ENCODE measurements at regions not wholly inside any gene's neighbourhood (a gene's known extent, or its start where the extent isn't known, plus 50 kb on each side); places are given as distances from the start of the nearest gene placed in this dataset.
"Not testable (repeated sequence)": the region's sequence is repeated elsewhere in the genome, so short reads cannot be mapped to it uniquely, and the experiment has no call there.

DNA sequence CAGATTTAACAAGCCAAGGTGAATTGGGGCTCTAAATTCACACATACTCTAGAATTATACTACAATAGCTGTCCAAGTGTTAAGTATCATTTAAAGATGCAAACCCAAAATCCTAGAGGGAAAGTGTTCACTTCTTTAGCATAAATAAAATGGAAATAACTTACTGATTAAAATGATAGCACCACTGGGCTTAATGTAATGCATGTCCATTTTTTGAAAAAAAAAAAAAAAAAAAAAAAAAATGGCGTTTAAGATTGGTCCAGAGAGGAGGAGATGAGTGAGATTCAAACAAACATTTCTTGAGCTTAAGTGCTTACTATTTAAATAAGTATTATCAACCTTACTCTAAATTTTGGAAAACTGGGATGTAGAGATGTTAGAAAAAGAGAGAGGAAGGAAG, 251.5 kb upstream of the CWC22 start:
- DNase-seq = no peak

DNA sequence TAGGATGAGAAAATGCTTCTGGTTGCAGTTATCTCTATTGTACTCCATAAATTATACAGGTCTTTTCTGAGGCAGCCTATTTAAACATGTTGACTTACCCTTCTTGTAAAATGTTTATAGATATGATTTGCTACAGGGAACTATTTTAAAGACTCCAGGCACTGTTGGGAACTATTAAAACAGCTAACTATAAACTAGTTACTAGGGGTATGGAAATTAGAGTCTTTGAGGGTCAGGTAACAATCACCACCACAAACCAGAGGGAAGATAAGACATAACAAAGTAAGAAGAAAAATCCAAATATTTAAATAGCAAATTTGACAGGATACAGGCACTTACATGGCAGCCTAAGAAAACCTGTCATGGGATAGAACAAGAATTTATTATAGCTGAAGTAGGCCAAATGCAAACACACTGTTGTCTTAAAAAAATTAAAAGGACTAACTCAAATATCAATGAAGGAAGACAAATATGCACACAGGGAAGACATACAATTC, 251.0 kb upstream of the CWC22 start:
- no peak for DNase-seq

DNA sequence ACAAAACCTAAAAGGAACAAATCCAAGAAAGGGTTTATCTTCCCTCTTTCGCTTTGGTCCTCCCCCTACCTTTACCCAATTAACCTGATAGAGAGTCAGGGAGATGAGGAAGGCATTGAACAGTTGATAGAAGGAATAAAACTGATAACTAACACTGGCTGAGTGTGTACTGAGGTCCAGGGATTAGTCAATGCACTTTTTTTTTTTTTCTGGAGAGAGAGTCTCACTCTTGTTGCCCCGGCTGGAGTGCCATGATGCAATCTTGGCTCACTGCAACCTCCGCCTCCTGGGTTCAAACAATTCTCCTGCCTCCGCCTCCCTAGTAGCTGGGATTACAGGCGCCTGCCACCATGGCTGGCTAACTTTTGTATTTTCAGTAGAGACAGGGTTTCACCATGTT, 250.2 kb upstream of the CWC22 start:
- no peak for DNase-seq

DNA sequence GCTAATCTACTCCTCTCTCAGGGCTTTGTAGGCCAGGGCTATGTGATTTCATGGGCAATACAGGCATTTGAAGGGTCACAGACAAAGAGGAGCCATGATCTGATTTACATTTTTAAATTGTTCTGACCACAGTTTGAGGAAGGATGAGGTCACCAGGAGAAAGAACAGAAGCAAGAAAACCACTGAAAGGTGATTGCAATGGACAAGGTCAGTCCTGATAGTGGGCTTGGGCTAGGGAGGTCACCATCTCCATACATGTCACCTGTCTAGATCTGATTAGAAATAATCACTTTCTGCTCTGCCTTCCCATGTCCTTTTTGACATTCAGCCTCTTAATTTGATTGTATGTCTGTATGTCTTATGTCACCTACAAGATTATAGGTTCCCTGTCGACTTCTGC, 248.9 kb upstream of the CWC22 start:
- DNase-seq = no peak

DNA sequence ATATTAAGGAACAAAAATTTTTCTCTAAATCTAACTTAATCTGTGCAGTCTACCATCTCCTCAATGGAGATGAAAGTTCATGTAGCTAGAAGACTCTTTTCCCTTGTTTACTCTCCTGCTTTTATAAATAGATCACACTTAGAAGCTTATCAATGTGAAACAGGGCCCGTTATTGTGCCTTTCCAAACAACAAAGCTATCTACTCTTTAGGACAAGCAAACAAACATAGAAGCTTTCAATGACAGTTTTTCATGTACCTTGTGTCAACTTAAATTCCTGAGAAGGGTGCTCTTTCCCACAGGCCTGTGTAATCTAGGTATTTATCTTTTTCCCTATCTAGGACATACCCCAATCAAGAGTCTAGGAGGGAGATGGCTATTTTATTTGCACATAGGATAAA, 247.8 kb upstream of the CWC22 start:
- DNase-seq = no peak

DNA sequence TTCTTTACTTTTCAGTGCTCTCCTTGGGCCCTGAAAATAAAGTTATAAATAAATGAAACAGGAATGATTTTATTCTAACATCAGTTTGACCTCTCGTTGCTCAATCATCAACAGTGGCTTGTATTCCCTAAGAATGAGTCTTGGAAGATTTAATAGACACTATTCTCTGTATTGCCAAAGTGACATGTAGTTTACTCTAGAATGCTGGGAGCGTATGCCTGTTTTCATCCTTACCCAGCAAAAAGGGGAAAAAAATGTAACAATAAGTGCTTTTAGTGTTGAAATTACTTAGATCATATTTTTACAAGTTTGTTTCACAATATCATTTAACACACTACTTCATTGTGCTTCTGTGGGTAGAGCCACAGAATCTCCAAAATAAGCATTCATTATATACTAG, 240.6 kb upstream of the CWC22 start:
- DNase-seq = no peak

DNA sequence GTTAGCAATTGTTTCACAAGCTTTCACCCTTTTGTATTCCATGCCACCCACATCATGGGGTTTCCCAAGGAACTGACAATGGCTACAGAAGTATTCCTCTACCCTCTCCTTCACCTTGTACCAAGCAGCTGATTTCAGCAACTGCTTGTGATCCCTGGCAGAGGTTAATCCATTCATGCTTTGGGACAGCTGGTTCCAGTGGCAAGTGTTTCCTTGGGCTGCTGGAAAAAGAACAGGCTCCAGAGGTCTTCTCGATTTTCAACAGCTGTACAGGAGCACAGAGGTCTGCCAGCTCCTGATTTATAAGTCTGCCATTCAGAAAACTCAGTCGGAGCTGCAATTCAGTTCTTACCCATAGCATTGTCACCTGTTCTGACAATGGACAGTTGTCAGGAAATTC, 239.2 kb upstream of the CWC22 start:
- no peak for DNase-seq

DNA sequence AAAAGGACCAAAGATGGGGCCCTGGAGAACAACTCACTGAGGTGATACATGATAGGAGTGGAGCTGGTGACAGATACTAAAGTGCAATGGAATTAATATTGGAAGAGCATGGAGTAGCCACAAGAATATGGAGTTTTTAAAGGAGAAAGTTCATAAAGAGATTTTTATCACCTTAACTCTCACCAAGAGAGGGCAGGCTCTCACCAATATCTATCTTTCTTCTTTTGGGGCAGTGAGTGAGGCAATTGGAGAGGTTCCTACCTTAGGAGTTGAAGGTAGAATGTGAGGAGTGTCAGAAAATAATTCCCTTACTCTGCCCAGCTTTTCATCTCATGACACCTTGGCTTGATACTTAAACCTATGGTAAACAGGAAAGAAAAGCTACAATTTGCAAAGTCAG, 233.7 kb upstream of the CWC22 start:
- no peak for DNase-seq

DNA sequence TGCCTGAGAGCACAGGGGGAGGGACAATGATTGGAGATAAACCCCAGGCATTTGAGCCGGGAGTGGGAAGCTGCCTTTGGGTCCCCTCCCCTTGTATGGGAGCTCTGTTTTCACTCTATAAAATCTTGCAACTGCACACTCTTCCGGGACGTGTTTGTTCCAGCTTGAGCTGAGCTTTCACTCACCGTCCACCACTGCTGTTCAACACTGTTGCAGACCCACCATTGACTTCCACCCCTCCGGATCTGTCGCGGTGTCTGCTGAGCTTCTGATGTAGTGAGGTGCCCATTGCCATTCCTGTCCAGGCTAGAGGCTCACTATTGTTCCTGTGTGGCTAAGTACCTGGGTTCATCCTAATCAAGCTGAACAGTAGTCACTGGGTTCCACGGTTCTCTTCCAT, 231.6 kb upstream of the CWC22 start:
- DNase-seq = no peak

DNA sequence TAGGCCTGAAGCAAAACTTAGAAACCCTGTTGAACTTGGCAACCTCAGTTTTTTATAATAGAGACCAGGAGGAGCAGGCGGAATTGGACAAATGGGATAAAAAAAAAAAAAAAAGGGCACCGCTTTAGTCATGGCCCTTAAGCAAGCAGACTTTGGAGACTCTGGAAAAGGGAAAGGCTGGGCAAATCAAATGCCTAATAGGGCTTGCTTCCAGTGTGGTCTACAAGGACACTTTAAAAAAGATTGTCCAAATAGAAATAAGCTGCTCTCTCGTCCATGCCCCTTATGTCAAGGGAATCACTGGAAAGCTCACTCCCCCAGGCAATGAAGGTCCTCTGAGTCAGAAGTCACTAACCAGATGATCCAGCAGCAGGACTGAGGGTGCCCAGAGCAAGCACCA, 229.0 kb upstream of the CWC22 start:
- DNase-seq = not testable (repeated sequence)

DNA sequence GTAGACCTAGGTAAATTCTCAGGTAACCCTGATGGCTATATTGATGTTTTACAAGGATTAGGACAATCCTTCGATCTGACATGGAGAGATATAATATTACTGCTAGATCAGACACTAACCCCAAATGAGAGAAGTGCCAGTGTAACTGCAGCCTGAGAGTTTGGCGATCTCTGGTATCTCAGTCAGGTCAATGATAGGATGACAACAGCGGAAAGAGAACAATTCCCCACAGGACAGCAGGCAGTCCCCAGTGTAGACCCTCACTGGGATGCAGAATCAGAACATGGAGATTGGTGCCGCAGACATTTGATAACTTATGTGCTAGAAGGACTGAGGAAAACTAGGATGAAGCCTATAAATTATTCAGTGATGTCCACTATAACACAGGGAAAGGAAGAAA, 228.4 kb upstream of the CWC22 start:
- not testable (repeated sequence) for DNase-seq

DNA sequence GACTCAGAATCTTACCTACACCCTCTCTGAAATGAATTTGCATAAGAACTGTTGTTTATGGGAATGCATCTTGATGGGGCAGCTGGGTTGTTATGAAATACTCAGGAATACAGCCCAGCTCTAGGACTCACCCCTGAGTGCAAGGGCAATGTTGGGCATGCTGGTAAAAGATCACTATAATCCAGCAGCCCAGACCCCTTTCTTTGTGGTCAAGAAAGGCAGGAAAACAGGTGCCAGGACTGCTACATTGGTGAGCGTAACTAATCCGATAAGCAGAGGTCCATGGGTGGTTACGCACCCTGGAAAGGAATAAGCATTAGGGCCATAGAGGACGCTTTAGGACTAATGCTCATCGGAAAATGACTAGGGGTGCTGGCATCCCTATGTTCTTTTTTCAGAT, 227.9 kb upstream of the CWC22 start:
- DNase-seq = not testable (repeated sequence)

DNA sequence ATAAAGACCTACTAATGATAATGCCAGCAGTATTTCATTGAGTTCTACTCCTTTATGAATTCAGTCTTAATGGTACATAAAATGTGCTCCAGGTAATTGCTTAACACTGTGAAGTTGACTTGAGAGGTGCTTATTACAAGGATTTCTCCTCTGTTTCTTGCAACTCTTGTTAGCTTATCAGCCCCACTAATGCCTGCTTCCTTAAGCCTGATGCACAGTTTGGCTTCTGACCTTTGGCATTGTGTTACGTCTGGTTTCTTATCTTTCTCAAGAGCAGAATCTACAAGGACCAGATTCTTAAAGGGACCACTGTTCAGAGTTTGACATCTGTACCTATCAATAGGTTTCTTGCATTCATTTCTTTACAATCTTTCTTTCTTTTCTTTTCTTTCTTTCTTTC, 223.9 kb upstream of the CWC22 start:
- DNase-seq = no peak

DNA sequence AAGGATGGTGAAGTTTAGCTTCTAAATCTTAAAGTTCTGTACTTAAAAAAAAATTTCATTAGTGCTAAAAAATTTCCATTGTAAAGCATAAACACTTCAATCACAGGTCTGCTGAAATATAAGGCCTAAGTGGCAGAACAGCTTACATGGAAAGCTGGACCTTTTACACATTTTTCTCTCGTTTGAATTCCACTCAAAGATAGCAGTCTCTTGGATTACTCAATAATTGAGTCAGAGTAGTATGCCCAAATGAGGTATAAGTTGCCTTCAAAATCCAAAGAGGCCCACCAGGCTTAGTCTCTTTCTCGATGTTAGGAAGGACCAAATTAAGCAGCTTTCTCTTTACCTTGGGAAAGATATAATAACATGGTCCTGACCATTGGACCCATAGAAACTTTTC, 220.4 kb upstream of the CWC22 start:
- DNase-seq = no peak

DNA sequence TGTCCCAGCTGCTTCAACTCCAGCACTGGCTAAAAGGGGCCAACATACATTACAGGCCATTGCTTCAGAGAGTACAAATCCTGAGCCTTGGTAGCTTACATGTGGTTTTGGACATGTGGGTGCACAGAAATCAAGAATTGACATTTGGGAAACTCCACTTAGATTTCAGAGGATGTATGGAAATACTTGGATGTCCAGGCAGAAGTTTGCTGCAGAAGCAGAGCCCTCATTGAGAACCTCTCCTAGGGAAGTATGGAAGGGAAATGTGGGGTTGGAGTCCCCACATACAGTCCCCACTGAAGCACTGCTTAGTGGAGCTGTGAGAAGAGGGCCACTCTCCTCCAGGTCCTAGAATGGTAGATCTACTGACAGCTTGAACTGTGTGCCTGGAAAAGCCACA, 218.0 kb upstream of the CWC22 start:
- DNase-seq = no peak

DNA sequence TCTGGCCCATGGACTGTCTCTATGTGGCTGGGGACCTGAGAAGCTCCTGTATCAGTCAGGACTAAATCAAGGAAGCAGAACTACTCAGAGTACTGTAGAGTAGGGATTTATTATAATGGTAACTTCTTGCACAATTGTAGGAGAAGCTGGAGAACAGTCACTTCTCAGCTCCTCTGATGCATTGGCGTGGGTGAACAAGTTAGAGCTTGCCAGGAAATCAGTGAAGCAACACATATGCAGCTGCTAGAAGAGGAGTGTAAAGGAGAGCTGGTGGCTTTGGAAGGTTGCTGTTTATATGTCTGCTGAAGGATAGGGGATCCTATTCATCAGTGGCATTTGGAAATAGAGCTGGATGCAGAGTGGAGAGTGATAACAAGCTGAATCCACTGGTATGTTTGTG, 215.5 kb upstream of the CWC22 start:
- DNase-seq = no peak

DNA sequence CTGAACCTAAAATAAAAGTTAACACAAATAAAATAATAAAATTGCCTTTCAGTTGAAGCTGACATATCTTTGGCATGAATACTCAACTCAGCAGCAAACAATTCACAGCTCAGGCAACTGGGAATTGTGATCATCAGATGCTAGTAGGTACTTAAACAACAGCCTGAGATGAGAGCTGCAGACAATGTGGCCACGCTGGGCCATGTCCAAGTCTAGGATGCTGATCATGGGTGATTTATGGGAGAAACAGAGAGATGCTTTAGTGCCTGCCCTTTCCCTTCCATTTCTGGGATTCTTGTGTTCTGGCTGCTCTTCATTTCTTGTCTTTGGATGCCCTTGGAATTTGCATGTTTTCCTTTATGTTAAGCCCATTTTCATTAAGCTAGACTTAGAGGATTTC, 212.4 kb upstream of the CWC22 start:
- no peak for DNase-seq

DNA sequence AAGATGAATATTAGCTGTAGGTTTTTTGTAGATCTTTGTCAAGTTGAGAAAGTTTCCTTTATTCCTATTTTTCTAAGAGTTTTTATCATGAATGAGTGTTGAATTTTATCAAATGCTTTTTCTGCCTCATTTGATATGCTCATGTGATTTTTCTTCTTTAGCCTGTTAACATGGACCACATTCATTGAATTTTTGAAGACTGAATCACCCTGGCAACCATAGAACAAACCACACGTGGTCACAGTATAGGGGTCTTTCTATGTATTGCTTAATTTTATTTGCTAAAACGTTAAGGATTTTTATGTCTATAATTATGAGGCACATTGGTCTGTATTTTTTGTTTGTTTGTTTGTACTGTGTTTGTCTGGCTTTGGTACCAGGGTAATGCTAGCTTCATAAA, 201.7 kb upstream of the CWC22 start:
- no peak for DNase-seq

DNA sequence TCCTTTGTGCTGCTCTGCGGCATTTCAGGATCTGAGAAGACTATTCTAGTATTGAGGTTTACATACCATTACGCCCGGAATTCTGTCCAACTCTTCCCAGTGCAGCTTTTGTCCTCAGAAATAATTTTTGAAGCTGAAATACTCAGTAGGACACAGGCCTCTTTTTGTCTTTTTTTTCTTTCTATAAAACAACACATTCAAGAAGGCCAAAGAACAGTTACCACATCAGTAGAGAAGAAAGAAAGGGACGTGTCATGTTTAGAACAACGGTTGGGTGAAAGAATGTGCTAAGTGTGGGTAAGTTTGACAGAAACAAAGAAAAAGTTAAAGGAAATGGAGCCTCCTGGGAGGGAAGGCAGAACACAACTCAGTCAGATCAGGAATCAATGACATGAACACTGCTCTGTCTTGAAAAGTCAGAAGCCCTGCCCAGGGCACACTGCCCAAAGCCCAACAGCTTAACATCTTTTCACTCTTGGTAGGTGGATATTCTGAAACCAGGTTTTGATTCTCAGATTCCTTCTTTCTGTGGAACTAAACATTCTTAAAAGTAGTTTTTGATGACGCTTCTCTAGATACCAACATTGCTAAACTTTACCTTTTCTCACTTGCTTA, 198.6 kb upstream of the CWC22 start:
- DNase-seq = no peak

DNA sequence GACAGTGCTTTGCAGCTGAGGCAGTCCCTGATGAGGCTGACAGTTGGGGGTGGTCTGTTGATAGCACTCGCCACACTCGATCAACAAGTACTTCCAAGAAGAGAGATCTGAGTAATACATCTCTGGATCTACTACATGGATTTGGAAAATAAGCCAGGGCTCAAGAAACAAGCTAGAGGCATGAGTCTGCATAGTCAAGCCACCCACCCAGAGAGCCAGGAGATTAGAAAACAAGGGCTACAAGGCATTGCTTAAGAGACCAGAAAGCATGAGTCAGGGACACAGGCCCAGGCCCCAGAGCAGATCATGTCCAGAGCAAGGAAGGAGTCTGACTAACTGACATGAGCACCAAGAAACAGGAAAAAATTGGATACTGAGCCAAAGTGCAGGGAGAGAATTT, 196.9 kb upstream of the CWC22 start:
- no peak for DNase-seq

DNA sequence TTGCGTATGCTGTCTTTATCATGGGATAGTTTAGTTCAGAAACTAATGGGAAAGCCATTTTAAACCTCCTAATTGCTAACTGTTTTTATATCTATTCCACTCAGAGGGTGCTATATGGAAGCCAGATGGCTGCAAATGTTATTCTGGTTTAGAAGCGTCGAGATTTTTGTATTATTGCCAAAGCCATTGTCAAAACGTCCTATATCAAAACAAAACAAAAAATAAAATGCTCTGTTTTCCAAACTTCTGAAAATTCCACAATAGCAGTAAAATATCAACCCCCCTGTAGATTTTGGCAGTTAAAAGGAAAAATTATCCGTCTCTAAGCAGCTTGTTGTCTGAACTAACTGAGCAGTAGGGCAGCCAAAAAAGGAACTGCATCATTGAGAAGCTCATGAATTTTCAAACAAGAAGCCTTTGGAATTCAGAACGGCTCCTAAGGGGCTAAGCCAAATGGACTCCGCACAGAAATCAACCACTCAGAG, 195.4 kb upstream of the CWC22 start:
- no peak for DNase-seq

DNA sequence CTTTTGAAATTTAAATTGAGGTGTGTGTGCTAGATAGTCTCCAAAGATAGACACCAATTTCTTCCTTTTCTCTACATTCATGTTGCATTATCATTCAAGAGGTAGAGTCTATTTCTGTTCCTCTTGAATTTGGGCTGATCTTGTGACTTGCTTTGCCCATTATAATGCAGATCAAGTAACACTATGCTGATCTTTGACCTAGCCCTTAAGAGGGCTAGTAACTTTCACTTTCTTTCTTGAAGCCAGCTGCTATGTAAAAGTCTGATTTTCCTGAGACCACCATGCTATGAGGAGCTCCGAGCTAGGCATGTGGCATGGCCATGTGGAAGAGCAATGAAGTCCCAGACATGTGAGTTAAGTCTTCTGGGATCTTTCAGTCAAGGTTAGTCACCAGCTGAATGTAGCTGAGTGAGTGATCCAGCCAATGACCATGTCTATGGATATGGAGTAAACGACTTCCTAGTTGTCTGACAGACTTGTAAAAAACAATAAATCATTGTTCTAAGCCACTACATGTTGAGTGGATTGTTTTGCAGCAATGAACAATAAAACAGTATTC, 189.4 kb upstream of the CWC22 start:
- no peak for DNase-seq

DNA sequence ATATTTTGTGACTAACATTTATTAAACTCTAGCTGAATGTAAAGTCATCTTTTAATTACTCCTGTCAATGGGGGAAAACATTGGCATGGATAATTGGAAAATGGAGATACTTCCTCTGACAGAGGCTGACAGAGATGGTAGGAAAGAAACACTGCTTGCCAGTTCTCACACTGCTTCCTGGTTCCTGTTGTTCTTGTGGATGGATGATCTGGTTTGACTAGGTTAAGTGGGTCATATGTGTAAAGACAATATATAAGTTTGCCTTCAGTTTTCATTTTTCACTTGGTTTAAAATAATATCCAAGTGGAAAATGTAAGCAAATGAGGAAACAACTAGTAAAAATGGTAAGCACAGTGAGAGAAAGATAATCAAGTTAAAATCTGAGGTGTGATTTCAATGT, 188.8 kb upstream of the CWC22 start:
- no peak for DNase-seq

DNA sequence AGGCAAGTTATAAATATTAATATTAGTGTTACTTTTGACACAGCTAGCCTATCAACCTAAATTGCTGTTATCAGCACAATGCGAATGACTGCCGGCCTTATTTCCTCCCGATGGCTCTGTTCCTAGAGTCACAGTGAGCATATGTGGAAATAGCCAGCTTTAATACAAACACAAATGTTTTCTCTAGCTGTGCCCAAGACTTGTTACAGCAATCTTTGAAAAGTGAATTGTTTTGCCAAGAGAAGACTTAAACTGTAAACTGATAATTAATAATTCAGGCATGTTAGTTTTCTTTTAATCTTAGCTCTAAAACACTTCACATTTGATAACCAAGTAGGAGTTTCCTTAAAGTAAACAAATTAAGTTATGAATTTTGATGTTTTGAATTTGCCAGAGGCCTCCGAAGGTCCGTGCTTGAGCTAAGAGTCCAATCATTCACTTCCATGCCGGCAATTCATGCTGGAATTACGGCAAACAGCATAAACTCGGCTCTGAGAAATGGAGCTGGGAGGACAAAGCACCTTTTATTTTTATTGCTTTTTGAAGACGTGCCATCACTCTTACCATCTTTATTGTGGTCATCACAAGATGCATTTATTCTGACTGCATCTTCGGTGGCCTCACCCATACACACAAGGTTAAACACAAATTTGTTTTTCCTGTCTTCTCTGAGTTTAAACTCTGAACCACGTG, 184.5 kb upstream of the CWC22 start:
- no peak for DNase-seq

DNA sequence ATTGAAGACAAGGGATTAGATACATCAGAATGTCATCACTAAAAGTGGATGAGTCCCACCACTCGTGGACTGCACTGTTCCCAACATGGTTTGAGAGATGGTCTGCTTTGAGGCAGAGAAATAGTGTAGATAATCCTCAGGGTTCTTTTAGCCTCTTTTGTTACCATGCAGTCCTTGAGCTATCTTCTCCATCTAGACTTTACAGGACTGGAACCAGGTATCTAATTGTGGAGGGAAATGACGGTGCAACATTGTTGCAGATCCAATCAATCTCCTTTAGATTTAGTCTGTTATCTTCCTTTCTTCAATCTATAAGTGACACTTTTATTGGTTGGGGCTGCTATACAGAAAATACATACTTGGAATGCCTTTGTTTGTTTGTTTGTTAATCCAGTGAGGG, 183.8 kb upstream of the CWC22 start:
- no peak for DNase-seq

All from CD4-positive, alpha-beta T cell treated with Interleukin-12 subunit alpha and Interleukin-12 subunit beta, for 1 hour (primary cell).